ENCODE measurements at regions not wholly inside any gene's neighbourhood (a gene's known extent, or its start where the extent isn't known, plus 50 kb on each side); places are given as distances from the start of the nearest gene placed in this dataset.
"Not testable (repeated sequence)": the region's sequence is repeated elsewhere in the genome, so short reads cannot be mapped to it uniquely, and the experiment has no call there.

DNA sequence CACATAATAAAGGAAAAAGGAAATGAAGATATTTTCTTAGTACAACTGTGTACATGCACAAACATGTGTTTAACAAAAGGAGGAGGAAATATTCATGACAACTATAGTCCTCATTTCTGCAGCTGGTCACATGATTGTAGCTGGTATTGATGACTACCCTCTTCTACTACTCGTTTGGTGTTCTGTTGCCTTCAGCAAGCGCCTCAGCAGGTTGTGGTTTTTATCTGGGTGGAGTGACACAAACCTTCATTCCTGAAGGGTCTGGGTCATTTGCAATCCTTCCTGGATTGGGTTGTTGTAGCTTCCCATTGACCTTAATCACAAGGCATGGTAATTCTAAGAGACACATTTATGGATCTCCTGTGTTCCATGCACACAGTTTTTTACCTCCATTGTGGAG, 1009.9 kb upstream of the USP15 start:
- no peak for DNase-seq (ENCODE audit: low spot score in 2 of 2)
- no peaks in the 10 kb centered on the region for H3K4me1 ChIP-seq
- H3K27me3 ChIP-seq: no peaks in the 10 kb centered on the region
- no peak overlapping the region for H3K27ac ChIP-seq
- no peak overlapping the region for H3K4me3 ChIP-seq
- H3K36me3 ChIP-seq: no peaks in the 10 kb centered on the region
- TF ChIP-seq POLR2AphosphoS5 (IDR thresholded peaks at IDR 0.05) (no peak), POLR2A (IDR thresholded peaks at IDR 0.05) (no peak)
- TF ChIP-seq, protein P1, sequence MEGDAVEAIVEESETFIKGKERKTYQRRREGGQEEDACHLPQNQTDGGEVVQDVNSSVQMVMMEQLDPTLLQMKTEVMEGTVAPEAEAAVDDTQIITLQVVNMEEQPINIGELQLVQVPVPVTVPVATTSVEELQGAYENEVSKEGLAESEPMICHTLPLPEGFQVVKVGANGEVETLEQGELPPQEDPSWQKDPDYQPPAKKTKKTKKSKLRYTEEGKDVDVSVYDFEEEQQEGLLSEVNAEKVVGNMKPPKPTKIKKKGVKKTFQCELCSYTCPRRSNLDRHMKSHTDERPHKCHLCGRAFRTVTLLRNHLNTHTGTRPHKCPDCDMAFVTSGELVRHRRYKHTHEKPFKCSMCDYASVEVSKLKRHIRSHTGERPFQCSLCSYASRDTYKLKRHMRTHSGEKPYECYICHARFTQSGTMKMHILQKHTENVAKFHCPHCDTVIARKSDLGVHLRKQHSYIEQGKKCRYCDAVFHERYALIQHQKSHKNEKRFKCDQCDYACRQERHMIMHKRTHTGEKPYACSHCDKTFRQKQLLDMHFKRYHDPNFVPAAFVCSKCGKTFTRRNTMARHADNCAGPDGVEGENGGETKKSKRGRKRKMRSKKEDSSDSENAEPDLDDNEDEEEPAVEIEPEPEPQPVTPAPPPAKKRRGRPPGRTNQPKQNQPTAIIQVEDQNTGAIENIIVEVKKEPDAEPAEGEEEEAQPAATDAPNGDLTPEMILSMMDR (IDR thresholded peaks at IDR 0.05): no peak
- intact Hi-C loops (cut with DNase I; ENCODE audit: low total_unique reads): no loop called here
- no peaks in the 10 kb centered on the region for H3K9me3 ChIP-seq

DNA sequence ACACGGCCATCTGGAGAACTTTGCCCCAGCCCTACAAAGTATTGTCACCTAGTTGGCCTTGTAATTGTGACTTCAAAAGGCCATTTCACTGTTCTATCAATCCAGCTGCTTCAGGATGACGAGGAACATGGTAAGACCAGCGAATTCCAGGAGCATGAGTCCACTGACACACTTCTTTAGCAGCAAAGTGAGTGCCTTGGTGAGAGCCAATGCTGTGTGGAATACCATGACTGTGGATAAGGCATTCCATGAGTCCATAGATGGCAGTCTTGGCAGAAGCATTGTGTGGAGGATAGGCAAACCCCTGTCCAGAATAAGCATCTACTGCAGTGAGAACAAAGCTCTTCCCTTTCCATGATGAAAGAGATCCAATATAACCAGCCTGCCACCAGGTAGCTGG, 1009.1 kb upstream of the USP15 start:
- TF ChIP-seq POLR2A (IDR thresholded peaks at IDR 0.05): no peak
- TF ChIP-seq POLR2AphosphoS5 (IDR thresholded peaks at IDR 0.05): no peak
- TF ChIP-seq, protein P1 (IDR thresholded peaks at IDR 0.05): no peak
- no peak overlapping the region for H3K27ac ChIP-seq
- H3K4me1 ChIP-seq: no peaks in the 10 kb centered on the region
- H3K36me3 ChIP-seq: no peaks in the 10 kb centered on the region
- no peaks in the 10 kb centered on the region for H3K27me3 ChIP-seq
- H3K4me3 ChIP-seq: no peak overlapping the region
- H3K9me3 ChIP-seq: no peaks in the 10 kb centered on the region
- no peak for DNase-seq (ENCODE audit: low spot score in 2 of 2)
- intact Hi-C loops (cut with DNase I; ENCODE audit: low total_unique reads): no loop called here

DNA sequence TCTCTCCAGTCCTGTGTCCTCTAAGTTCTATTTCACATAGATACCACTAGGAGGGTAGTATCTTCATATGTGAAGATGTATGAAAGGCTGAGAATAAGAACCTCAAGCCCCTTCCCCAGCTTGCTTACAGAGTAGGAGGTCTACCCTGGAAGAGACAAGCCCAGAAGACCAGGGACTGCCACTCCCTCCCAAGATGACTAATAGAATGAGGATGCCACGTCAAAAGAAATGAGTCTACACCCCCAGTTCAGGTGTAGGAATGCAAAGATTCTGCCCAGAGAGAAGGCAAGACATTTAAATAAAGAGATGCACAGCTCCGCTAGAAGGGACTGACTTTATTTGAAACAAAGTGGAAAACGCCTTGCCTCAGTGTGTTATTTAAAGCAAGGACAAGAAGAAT, 1006.0 kb upstream of the USP15 start:
- H3K27me3 ChIP-seq: no peaks in the 10 kb centered on the region
- no peaks in the 10 kb centered on the region for H3K4me1 ChIP-seq
- no peak overlapping the region for H3K27ac ChIP-seq
- no peaks in the 10 kb centered on the region for H3K36me3 ChIP-seq
- intact Hi-C loops (cut with DNase I; ENCODE audit: low total_unique reads): no loop called here
- no peaks in the 10 kb centered on the region for H3K9me3 ChIP-seq
- TF ChIP-seq POLR2A (IDR thresholded peaks at IDR 0.05) (no peak), POLR2AphosphoS5 (IDR thresholded peaks at IDR 0.05) (no peak)
- TF ChIP-seq, protein P1 (IDR thresholded peaks at IDR 0.05): no peak
- DNase-seq (ENCODE audit: low spot score in 2 of 2): no peak
- H3K4me3 ChIP-seq: no peak overlapping the region

DNA sequence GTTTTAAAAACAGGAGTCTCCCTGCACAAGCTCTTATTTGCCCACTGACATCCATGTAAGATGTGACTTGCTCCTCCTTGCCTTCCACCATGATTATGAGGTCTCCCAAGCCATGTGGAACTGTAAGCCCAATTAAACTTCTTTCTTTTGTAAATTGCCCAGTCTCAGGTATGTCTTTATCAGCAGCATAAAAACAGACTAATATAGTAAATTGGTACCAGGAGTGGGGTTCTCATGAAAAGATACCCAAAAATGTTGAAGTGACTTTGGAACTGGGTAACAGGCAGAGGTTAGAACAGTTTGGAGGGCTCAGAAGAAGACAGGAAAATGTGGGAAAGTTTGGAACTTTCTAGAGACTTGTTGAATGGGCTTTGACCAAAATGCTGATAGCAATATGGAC, 995.9 kb upstream of the USP15 start:
- H3K4me1 ChIP-seq; H3K4me3 ChIP-seq; H3K27ac ChIP-seq; intact Hi-C loops (cut with DNase I; ENCODE audit: low total_unique reads); DNase-seq (ENCODE audit: low spot score in 2 of 2); H3K27me3 ChIP-seq; H3K36me3 ChIP-seq: not testable (repeated sequence)
- peaks cover 17 to 31% of the 10 kb centered on the region in 2 donors for H3K9me3 ChIP-seq

DNA sequence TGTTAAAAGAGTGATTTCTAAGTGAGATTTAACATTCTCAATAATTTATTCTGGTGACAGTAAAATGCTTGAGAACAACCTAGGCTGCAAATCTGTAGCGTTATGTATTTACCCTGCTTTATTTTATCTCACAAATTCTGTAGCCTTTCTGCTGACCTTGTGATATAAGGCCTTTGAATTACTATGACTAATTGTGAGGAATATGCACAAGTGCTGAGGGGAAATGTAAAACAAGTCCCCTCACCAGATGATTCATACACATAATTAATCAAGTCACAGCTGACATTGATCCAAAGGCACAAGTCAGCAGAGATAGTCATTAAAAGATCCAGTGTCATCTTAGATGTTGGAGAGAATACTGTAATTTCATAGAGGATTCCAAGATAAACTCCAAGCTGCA, 992.7 kb upstream of the USP15 start:
- intact Hi-C loops (cut with DNase I; ENCODE audit: low total_unique reads): no loop called here
- TF ChIP-seq, protein P1 (IDR thresholded peaks at IDR 0.05): no peak
- no peak for TF ChIP-seq POLR2A (IDR thresholded peaks at IDR 0.05)
- TF ChIP-seq POLR2AphosphoS5 (IDR thresholded peaks at IDR 0.05): no peak
- H3K36me3 ChIP-seq: no peaks in the 10 kb centered on the region
- no peak overlapping the region for H3K27ac ChIP-seq
- no peaks in the 10 kb centered on the region for H3K27me3 ChIP-seq
- no peaks in the 10 kb centered on the region for H3K4me1 ChIP-seq
- DNase-seq (ENCODE audit: low spot score in 2 of 2): no peak
- H3K4me3 ChIP-seq: no peak overlapping the region
- peaks cover 17 to 23% of the 10 kb centered on the region in 2 donors for H3K9me3 ChIP-seq

DNA sequence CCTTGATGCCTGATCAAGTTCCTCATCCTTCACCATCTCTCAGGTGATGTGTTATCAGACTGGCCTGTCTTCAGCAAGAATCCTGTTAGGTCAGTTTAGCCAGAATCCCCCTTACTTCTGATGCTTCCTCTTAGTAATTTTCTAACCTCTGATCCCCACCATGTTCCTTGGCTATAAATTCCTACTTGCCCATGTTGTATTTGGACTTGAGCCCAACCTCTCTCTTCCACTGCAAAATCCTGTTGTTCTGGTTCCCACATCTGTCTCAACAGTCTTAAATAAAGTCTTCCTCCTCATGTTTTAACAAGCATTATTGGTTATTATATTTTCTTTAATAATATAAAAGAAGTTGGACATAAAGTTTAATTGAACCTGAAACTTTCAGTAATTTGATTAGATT, 987.8 kb upstream of the USP15 start:
- H3K36me3 ChIP-seq: no peaks in the 10 kb centered on the region
- DNase-seq (ENCODE audit: low spot score in 2 of 2): no peak
- no peaks in the 10 kb centered on the region for H3K27me3 ChIP-seq
- no peak overlapping the region for H3K27ac ChIP-seq
- intact Hi-C loops (cut with DNase I; ENCODE audit: low total_unique reads): no loop called here
- H3K4me1 ChIP-seq: no peaks in the 10 kb centered on the region
- TF ChIP-seq, protein P1 (IDR thresholded peaks at IDR 0.05): no peak
- TF ChIP-seq POLR2A (IDR thresholded peaks at IDR 0.05): no peak
- no peak for TF ChIP-seq POLR2AphosphoS5 (IDR thresholded peaks at IDR 0.05)
- H3K9me3 ChIP-seq: no peaks in the 10 kb centered on the region
- H3K4me3 ChIP-seq: no peak overlapping the region

Measured in breast epithelium (tissue), 4 donors.